OCI-M2 (cell line): ENCODE measurements at regions not wholly inside any gene's neighbourhood (a gene's known extent, or its start where the extent isn't known, plus 50 kb on each side); places are given as distances from the start of the nearest gene placed in this dataset.

Experiments used
- DNase-seq: peaks from one replicate; lab custom pipeline; 2025; ENCODE audit not compliant: unreplicated experiment; lab: John Stamatoyannopoulos, UW

DNA sequence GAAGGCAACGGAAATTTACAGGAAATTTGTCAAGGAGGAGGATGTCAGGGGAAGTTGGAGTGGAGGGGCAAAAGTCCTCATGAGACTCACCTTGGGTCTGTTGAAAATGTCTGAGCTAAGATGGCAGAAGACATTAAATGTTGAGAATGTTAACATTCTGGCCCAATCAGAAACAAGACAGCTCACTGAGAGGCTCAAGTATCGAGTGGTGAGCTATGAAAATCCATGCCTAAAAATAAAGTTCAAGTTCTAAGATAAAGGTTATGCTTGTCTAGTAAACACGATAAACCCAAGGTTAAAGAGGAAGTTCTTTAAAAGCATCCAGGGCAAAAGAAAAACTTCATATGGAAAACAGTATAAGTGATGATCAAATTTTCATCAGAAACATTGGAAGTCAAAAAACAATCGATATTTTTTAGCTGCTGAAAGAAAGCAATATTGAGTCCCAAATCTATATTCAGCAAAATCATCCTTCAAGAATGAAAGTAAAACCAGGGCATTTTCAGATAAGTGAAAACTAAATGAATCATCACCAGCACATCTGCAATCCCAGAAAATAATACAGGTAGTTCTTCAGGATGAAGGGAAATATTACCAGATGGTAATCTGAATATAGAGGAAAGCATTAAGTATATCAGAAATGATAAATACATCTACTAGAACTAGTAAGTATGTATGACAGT, 462.4 kb downstream of the TLL1 start:
- DNase-seq, result no peak

DNA sequence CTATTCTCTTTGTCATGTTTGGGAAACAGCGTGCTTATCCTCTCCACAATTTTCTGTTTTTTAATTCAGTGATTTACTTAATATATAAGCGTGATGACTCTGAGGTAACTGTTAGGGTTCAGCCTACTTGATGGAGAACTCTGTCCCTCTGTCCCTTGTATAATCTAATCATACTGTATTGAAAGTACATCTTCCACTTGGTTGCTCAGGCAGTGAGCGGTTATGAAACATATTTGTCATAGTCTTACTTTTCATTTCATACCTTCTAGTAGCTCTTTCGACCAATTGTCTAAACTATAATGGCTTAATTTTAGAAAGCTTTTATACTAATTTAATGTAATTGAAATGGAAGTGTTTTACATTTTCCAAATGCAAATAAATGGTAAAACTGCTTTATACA, 469.0 kb downstream of the TLL1 start:
- DNase-seq, result no peak

- DNase-seq, result no peak
Measured at GRCh38 chr4:166363198-166363597, 490.2 kb downstream of the TLL1 start.

- no peak for DNase-seq
Measured at GRCh38 chr4:166366012-166366411, 493.0 kb downstream of the TLL1 start.

DNA sequence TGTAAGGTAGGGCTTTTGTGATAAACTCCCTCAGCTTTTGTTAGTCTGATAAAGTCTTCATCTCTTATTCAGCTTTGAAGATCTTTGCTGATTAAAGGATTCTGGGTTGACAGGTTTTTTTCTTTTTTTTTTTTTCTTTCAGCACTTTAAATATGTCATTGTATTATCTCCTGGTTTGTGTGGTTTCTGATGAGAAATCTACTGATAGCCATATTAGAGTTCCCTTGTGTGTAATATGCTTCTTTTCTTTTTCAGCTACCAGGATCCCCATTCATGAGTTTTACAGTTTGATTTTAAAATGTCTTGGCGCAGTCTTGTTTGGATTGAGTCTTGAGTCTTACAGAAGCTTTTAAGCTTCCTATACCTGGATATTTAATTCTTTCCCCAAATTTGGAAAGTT, 504.5 kb downstream of the TLL1 start:
- no peak for DNase-seq

DNA sequence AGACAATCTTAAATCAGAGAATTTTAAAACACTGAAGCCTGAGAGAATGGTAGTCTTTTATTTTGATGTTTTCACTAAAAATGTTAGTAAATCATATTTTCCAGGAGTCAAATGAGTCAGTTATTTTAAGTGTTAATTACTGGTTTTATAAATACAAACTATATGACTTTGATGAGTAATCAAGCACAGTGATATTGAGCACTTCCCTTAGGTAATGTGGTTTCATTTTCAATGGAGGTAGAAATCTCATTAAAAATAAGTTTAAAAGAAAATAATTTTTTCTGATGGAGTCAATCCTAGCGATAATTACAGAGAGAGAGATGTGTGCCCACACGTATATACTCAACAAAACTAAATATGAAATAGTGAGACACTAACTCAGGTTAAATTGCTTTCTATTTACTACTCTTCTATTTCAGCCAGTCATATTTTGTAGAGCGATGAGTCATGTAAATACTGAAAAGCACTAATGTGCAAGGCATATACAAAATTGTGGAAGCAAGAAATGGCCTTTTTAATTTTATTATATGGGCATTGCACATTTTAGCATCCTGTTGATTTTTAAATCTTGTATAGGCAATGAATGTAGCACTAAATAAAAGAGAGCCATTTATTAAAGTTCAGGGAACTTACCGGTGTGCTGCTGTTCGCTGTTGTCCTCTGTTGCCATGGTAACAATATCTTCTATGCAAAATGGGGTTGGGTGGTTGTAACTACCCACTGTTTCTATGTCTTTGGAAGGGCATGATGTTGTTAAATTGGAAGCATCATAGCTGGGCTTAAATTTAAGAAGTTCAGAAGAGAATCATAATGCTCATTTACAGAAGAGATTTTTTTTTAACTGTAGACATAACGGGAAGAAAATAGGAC, 513.7 kb downstream of the TLL1 start:
- no peak for DNase-seq

DNA sequence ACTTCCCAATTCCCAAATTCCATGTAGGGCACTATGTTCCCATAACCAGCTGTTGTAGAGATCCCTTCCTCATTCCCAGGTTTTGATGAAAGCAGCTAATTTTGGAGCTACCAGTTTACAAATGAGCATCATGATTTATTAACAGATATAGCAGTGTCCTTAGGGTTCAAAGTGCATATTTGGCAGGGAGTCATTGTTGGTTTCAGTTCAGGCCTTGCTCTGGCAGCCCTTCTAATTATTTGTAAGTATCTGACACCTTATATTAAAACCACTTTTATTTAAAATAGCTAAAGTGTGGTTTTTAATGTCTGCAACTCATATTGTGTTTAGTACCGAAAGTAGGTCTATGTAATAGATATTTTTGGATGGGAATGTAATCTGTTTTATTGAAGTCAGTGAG, 518.5 kb downstream of the TLL1 start:
- DNase-seq, result no peak

GRCh38 chr4:166399021-166399420, 526.0 kb downstream of the TLL1 start:
- no peak for DNase-seq

- no peak for DNase-seq
Measured at GRCh38 chr4:166400270-166400894, 527.3 kb downstream of the TLL1 start.

DNA sequence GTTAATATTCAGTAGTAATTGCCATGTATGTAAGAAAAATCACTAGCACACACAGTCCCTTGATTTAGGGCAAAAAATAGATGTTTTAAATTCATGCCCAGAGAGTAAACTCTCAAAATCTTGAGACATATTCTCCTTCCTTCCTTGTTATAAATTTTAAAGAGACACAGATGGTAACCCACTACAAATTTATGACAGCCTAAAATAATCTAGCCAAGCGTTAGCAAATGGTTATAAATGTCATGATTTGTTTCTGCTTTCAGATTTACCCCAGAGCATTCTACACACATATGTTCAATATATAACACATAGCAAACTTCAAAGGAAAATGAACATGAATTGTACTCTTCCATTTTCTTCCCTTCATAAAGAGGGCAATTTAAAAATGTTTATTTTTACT, 540.3 kb downstream of the TLL1 start:
- DNase-seq, result no peak

DNA sequence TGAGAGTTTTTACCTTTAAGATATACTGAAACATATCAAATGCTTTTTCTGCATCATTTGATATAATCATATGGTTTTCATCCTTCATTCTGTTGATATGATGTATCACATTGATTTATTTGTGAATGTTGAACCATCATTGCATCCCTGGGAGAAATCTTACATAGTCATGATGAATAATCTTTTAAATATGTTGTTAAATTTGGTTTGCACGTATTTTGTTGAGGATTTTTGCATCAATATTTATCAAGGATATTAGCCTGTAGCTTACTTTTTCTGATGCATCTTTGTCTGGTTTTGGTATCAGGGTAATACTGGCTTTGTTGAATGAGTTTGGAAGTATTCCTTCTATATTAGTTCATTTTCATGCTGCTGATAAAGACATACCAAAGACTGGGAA, 541.4 kb downstream of the TLL1 start:
- no peak for DNase-seq

GRCh38 chr4:166415749-166416148, 542.7 kb downstream of the TLL1 start:
- DNase-seq, result no peak

GRCh38 chr4:166421556-166422156, 548.6 kb downstream of the TLL1 start:
- no peak for DNase-seq

- DNase-seq, result no peak
Measured at GRCh38 chr4:166422475-166422874, 549.4 kb downstream of the TLL1 start.

DNA sequence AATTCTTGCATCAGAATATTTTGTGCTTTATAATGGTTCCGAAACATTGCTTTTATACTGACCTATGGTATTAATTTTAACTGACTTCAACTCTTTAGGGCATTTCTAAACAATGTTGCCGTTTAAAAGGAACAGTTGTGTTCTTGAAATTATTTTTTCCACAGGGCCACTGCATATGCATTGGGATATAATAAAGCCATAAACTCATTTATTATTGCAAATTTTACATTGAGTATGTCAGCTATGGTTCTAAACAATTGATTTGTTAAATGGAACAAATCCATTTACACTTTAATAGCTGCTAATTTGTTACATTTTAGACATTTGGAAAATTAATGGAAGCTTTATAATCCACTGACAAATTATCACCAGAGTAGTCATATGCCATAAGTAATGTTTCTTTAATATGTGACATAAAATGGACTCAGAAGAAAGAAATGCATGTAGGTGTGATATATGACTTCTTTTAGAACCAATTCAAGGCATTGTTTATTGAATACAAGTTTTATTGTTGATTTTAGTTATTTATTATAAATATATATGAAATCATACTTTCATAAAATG, 553.3 kb downstream of the TLL1 start:
- DNase-seq, result no peak

DNA sequence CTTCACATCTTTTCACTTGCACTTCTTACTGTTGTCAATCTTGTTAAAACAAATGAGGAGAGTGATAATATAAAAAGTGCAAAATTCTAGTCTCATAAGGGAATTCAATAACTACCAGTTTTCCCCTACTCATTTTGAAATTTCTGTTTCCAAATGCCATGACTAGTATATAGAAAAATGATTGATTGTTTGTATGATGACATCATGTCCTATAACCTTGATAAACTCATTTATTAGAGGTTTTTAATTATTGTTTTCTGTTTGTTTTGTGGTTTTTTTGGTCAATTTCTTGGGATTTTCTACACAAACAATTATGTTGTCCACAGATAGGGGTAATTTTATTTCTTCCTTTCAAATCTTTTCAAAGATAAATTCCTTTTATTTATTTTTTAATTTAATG, 559.1 kb downstream of the TLL1 start:
- no peak for DNase-seq

DNA sequence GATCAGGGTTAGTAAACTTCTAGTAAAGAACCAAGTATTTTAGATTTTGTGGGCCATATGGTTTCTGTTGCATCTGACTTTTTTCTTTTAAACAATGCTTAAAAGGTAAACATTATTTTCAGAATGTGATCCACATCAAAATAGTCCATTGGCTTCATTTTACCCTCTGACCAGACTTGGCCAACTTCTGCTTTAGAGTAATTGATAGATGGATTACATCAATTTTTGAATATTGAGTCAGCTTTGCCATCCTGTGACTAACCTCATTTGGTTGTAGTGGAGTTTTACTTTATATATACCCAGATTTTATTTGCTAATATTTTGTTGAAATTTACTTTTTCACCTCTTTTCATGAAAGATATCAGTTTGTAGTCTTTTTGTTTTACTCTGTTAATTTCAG, 559.8 kb downstream of the TLL1 start:
- DNase-seq, result no peak

DNA sequence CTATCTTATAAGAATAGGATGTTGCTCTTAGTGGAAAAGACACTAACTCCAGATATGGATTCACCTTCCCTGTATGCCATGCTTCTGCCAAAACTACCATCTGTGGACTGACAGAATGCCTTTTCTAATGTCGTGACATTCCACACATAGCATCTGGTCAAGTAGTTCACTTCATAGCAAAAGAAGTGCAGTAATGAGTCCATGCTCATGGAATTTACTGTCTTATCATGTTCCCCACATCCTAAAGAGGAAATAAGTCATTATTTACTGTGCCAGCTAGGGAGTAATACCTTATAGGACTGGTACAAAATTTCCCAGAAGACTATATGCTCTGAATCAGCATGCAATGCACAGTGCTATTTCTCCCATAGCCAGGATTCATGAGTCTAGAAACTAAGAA, 562.4 kb downstream of the TLL1 start:
- no peak for DNase-seq

DNA sequence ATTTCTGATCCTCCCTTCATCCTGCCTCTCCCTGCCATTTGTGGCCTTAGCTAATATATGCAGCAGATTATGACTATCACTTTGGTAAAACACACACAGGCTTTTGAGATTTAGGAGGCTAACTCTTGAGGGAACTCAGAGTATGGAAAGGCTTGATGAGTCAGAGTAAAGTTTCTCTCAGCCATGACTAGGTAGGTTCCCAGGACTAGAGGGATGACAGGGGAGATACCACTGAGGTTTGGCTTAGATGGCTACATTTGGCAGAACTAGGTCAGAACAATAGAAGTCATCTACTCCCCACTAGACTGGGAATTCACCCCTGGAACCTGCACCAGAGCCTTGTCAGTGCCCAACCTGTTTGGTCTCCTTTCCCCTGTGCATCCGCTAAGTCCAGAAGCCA, 585.7 kb downstream of the TLL1 start:
- no peak for DNase-seq

DNA sequence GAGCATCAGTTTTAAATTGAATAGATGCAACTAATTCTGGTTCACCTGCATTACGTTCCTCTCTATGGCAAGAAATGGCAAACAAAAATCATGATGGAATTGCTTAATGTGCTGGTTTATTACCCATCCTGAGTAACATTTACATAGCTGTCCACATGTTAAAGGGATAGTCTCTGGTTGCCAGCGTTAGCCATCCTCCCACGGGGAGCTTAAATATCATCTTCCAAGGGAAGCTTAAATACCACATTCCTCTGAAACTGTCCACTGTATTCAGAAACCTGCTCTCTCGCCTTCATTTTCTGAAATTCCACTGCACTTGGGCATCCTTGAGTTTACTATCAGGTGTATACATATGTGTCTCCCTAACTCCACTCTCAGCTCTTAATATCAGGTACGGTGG, 586.6 kb downstream of the TLL1 start:
- no peak for DNase-seq

DNA sequence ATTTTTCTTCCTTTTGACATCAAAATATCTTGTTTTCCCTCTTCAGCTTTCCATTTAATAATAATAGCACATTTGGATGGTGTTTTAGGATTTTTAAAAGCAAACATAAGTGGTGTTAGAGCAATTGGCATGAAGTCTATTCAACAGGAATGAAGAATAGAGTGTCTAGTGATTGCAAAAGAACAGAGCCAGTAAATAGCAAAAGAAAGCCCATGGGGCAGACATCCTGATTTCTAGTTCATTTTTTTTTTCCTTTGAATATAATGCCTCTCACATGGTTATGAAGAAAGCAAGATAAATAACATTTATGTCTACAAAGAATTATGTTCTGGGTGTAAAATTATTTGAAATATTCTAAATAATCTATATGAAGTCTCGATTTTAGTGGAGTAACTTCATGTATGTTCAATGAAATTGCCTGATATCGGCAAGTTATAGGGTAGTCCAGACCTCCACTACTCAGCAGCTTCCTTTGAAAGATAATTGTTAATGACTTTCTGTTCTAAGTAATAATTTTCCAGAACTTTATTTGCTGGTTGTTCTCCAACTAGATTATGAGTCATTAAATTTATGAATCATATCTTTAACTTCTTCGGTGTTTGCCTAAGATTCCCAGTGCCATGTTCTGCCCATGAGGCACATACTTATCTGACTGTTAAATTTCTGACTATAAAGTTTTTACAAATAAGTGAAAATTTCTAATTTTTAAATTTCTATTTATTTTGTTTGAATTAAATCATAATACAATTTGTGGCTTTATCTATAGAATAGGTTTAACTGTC, 587.9 kb downstream of the TLL1 start:
- DNase-seq, result no peak
